ENCODE measurements at regions not wholly inside any gene's neighbourhood (a gene's known extent, or its start where the extent isn't known, plus 50 kb on each side); places are given as distances from the start of the nearest gene placed in this dataset.

DNA sequence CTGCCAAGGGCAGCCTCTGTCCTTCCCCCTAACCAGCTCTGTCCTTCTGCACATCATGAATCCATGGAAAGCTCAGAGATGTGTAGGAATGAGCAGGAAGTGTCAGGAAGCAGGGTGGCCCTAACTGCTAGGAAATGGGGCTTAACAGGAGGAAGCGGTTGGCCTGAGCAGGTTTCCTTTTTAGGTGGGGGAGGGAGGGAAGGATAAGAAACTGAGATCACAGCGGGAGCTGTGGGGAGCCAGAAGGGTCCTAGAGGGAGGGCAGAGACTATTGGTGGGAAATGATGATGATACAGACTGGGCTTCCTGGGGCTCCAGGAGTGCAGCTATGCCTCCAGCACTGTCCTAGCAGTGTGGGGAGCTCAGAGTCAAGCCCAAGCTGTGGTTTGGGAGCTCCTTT is 182.0 kb downstream of the SH3BP4 start:
- H3K79me2 ChIP-seq (ENCODE audit: control insufficient read depth, insufficient read depth, low read length): no peaks in the 10 kb centered on the region
- H2AFZ ChIP-seq (ENCODE audit: low read depth, low read length): no peak overlapping the region
- H3K4me3 ChIP-seq (replicated peaks in 1 of 3; ENCODE audit: insufficient read depth in 1 of 3, low read depth in 1 of 3, low read length in 3 of 3): no peak overlapping the region
- H4K20me1 ChIP-seq (replicated peaks; ENCODE audit: control insufficient read depth, extremely low read depth, insufficient read depth, low read length): no peaks in the 10 kb centered on the region
- H3K27ac ChIP-seq (ENCODE audit: insufficient read depth, low read depth, low read length): no peak overlapping the region
- no TSS peak for BruUV-seq (replicated peaks)
- ChIA-PET CTCF (interaction anchor here (1.1 to 13.1 kb wide), 6 partner anchors 17 to 612 kb away, joined by 3 to 289 read pairs (median 14); no protein-coding TSS in a partner anchor), POLR2A (no interaction called here)
- no peaks in the 10 kb centered on the region for H3K9me3 ChIP-seq (replicated peaks; ENCODE audit: control insufficient read depth, insufficient read depth, low read length)
- H3K9ac ChIP-seq (replicated peaks; ENCODE audit: extremely low read depth, insufficient read depth, low read length): no peak overlapping the region
- intact Hi-C loops (cut with micrococcal nuclease) (loop anchor here (10.0 kb wide), 1 partner anchor 541 kb away; no protein-coding TSS in a partner anchor), dilution Hi-C loops (cut with MboI; ENCODE audit: extremely low pct_ligation_motif_present, low sequenced_read_pairs) (no loop called here)
- no peak for FAIRE-seq
- H3K4me1 ChIP-seq (ENCODE audit: control insufficient read depth, extremely low read depth, insufficient read depth, low read length): peaks cover 2% of the 10 kb centered on the region
- no peaks in the 10 kb centered on the region for H3K9me1 ChIP-seq (replicated peaks; ENCODE audit: control insufficient read depth, extremely low read depth, insufficient read depth, low read length)
- H3K36me3 ChIP-seq (ENCODE audit: control insufficient read depth in 2 of 2, extremely low read depth in 1 of 2, insufficient read depth in 2 of 2, low read length in 2 of 2): no peaks in the 10 kb centered on the region
- no peak for DNase-seq (ENCODE audit: low read depth, low spot score)
- H3K4me2 ChIP-seq (ENCODE audit: insufficient read depth, low read length): no peak overlapping the region
- peaks cover 2 to 6% of the 10 kb centered on the region in 2 experiments for H3K27me3 ChIP-seq (ENCODE audit: control insufficient read depth in 2 of 2, insufficient read depth in 2 of 2, low read length in 2 of 2)
- TF ChIP-seq, protein P1, sequence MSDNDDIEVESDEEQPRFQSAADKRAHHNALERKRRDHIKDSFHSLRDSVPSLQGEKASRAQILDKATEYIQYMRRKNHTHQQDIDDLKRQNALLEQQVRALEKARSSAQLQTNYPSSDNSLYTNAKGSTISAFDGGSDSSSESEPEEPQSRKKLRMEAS (IDR thresholded peaks at IDR 0.05; ENCODE audit: insufficient read depth, insufficient read length): no peak
- TF ChIP-seq JUN (IDR thresholded peaks at IDR 0.05; ENCODE audit: borderline replicate concordance, insufficient read depth, insufficient read length, low read depth) (no peak), EZH2 (IDR thresholded peaks at IDR 0.05; ENCODE audit: borderline replicate concordance, low read depth, low read length, severe bottlenecking) (no peak), MYC (IDR thresholded peaks at IDR 0.05; ENCODE audit: low read depth, low read length) (no peak), GATA2 (IDR thresholded peaks at IDR 0.05; ENCODE audit: insufficient read depth, insufficient read length, low read depth, low read length) (no peak), FOS (IDR thresholded peaks at IDR 0.05; ENCODE audit: borderline replicate concordance, insufficient read depth, low read length) (no peak), POLR2A (IDR thresholded peaks at IDR 0.05; ENCODE audit: low read depth, low read length) (no peak), POLR2AphosphoS5 (IDR thresholded peaks at IDR 0.05; ENCODE audit: insufficient read depth, low read depth, low read length) (no peak)
- TF ChIP-seq, protein P2, sequence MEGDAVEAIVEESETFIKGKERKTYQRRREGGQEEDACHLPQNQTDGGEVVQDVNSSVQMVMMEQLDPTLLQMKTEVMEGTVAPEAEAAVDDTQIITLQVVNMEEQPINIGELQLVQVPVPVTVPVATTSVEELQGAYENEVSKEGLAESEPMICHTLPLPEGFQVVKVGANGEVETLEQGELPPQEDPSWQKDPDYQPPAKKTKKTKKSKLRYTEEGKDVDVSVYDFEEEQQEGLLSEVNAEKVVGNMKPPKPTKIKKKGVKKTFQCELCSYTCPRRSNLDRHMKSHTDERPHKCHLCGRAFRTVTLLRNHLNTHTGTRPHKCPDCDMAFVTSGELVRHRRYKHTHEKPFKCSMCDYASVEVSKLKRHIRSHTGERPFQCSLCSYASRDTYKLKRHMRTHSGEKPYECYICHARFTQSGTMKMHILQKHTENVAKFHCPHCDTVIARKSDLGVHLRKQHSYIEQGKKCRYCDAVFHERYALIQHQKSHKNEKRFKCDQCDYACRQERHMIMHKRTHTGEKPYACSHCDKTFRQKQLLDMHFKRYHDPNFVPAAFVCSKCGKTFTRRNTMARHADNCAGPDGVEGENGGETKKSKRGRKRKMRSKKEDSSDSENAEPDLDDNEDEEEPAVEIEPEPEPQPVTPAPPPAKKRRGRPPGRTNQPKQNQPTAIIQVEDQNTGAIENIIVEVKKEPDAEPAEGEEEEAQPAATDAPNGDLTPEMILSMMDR (IDR thresholded peaks at IDR 0.05; ENCODE audit: extremely low read depth in 1 of 2, insufficient read depth in 1 of 2, low read depth in 1 of 2, low read length in 2 of 2): no peak
